KBM-7 (cell line): ENCODE measurements at regions not wholly inside any gene's neighbourhood (a gene's known extent, or its start where the extent isn't known, plus 50 kb on each side); places are given as distances from the start of the nearest gene placed in this dataset.
"Not testable (repeated sequence)": the region's sequence is repeated elsewhere in the genome, so short reads cannot be mapped to it uniquely, and the experiment has no call there.

Experiments
- DNase-seq: peaks from one replicate; pipeline ENCODE4 v3.0.0-alpha.2; 2015
- in situ Hi-C: fragments of 300-500 bp; cut with MboI; formaldehyde crosslinking; loops from 2 replicates; pipeline ENCODE4 v1.14.3; 2020; ENCODE audit warnings: low sequenced_read_pairs, low pct_unique_long_range_greater_than_20kb, mixed read lengths

DNA sequence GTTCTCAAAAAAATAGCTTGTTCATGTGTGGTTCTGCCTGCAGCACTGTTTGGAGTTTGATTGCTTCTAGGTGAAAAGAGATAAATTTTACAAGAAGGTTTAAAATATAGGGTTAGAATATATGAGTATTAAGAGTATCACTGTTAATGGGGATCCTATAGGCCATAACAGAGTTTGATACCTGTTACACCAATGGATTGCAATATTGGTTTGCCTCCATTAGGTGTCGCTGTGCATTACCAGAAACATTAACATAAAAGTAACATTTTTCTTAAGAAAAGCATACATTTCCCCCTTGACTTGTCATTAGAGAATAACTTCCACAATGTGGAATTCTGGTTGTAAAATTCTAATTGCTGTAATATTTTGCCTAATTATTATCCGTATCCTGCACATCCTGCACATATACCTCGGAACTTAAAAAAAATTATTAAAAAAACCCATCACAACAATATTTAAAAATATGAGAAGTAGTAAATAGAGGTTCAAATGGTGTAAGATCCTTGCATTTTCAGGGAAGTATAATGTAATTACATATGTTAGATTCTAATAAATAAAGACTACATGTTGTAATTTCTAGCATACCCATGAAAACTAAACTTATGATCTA, 63.0 kb downstream of the CYP4A11 start:
- peak; percentile 25 for DNase-seq

DNA sequence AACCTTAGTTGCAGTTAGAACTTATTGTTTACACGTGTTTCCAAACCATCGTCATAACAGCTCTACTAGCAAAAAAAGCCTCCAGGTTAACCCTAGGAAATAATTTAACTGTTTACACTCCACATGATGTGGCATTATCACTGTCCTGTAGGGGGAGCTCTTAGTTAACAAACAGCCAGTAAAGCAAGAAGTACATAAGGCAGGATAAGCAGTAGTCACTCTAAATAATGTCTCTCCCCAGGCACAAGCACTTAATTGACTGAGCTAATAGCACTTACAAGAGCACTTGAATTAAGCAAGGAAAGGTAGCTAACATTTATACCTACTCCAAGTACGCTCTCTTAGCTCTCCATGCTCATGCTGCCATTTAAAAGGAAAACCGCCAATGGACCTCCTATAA, 65.2 kb downstream of the CYP4A11 start:
- DNase-seq, in situ Hi-C loops: not testable (repeated sequence)

More for the DNA sequence above, 63.0 kb downstream of the CYP4A11 start:
- in situ Hi-C loops: not testable (repeated sequence)
